8988T (cell line): ENCODE measurements at regions not wholly inside any gene's neighbourhood (a gene's known extent, or its start where the extent isn't known, plus 50 kb on each side); places are given as distances from the start of the nearest gene placed in this dataset.
"Not testable (repeated sequence)": the region's sequence is repeated elsewhere in the genome, so short reads cannot be mapped to it uniquely, and the experiment has no call there.

ENCODE experiments used
- DNase-seq: peaks from one replicate; pipeline ENCODE4 v3.0.0; 2011

DNA sequence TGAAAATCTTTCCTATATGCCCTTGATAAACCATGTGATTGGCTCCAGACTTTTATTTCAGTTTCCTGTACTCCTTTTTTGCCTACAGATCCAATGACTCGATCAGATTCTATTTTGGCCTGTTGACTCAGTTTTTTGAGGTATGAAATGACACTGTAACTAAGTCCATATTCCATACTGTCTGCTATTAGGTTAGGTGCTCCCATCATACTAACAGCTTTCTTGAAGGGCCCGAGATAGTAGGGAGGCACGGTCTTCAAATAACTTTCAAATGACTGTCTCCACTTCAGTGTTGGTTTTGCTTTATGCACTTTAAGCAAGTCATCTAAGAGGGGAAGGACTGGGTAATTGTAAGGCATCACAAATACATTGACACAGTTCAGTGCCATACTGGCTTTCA is 295.4 kb upstream of the DAB2 start:
- no peak for DNase-seq

DNA sequence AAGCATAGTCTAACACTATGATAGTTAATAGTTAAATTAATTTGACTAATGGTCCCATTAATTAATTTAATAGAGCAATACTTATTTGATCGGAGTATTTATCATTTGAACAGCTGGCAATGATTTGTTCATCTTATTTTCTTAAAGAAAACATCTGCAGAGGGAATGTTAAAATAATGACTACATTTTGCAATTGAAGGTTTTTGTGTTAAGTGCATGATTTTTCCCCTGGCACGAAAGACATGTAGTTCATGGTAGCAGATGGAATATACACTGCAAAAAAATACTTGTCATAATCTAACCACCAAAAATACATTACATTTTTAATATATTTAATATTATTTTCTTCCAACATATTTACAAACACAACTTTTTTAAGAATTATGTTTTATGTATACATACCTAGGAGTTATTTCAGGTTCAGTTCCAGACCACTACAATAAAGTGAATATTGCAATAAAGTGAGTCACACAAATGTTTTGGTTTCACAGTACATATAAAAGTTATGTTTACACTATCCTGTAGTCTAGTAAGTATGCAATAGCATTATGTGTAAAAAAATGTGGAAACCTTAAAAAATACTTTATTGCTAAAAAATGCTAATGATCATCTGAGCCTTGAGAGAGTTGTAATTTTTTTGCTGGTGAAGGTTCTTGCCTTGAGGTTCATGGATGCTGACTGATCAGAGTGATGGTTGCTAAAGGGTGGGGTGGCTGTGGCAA is 292.6 kb upstream of the DAB2 start:
- DNase-seq = no peak

DNA sequence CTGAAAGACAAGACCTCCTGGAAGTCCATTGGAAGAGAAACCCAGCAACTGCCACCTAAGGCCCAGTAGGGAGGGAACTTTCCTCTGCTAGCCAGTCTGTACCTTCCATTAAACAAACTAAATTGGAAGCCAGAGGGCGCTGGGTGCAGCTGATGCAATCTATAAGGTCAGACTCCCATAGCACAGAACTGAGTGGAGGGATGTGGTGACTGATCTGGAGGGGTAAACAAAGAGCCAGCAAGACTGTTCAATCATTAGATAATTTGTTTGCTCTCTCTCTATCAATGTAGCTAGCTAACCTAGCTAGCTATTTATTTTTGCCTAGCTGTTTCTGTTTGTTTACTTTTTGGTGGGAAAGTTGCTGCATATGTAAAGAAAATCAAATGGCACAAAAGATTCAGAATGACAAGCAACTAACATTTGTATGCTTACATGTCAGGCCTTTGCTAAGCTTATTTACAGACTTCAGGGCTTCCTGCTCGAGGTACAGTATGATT is 291.8 kb upstream of the DAB2 start:
- peak; percentile 40 for DNase-seq

DNA sequence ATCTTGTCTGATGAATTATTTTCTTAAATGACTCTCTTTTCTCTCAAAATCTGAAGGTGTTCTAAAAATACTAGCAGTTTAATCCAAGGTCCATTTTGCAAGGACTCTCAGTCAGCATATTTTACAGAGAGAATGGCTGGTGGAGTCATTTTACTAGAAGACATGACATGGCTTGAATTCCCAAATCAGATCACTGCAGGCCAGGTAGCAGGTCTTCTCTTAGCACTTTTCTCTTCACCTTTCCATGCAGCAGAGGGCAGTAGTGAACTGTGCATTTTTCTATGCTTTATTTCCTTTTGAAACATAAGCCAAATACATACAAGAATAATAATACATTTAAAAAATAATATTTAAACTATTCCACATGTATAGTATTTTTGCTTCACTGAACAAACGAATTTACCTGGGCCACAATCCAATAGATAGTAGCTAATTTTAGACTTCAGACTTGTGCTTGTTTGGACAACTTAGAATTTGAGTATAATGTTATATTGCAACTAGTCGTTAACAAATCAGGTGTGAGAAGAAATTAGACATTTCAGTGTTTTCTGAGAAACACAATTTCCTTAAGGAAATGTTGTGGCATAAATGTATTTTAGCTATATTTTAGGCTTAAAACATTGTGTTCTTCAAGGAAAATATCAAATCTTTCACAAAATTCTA is 289.4 kb upstream of the DAB2 start:
- DNase-seq = no peak

DNA sequence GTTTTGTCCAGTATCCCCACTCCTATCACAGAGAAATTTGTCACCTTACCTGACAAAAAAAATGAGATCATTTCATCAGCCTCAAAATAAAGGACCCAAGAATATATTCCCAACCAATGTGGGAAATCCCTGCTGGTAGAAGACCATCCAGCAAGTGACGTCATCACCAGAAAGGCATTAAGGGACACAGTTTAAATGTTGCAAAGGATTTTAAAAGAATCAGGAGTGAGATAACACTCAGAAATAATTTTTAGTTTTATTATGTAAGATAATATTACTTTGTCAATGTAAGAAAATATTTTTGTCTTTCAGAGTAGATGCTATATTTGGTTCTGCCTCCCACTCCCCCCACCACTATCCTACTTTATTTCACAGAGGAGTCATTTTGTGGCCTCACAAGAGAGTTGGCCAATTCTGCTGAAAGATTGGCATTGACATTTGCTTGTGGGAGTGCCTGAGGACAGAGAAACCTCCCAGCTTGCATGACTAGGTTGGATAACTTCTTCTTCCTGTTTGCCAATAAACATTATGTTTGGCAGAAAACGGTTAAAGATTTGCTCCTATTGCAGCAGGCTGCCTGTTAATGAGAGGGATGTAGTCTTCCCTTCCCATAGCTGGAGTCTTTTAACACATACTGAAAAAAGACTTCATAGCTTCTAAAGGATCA is 288.6 kb upstream of the DAB2 start:
- DNase-seq = no peak

DNA sequence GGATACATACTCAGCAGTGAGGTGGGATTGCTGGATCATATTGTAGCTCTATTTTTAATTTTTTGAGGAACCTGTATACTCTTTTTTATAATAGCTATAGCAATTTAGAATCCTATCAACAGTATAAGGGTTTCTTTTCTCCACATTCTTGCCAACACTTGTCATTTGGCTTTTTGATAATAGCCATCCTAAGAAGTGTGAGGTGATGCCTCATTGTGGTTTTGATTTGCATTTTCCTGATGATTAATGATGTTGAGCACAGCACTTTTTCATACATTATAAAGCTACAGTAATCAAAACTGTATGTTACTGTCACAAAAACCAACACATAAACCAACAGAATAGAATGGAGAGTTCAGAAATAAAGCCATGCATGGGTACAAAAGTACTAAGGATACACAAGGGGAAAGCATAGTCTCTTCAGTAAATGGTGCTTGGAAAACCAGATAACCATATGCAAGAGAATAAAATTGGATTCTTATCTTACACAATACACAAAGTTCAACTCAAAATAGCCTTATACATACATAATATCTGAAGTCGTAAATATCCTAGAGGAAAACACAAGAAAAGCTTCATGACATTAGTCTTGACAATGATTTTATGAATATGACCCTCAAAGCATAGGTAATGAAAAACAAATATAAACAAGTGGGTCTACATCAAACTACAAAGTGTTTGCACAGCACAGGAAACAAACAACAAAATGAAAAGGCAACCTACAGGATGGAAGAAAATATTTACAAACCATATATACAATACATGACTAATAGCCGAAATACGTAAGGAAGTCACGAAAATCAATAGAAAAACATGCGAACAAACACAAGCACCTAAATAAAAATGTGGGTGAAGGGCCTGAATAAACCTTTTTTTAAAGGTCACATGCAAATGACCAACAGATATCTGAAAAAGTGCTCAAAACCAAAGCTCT is 287.8 kb upstream of the DAB2 start:
- no peak for DNase-seq

DNA sequence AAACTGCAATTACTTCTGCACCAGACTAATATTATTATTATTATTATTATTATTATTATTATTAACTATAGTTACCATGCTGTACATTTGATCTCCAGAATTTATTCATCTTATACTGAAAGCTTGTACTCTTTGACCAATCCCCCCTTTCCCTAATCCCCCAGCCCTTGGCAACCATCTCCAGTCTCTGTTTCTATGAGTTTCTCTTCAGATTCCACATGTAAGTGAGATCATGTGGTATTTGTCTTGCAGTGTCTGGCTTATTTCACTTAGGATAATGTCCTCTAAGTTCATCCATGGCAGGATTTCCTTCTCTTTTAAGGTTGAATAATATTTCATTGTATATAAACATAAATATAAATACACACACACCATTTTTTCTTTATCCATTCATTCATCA is 287.0 kb upstream of the DAB2 start:
- DNase-seq = no peak

DNA sequence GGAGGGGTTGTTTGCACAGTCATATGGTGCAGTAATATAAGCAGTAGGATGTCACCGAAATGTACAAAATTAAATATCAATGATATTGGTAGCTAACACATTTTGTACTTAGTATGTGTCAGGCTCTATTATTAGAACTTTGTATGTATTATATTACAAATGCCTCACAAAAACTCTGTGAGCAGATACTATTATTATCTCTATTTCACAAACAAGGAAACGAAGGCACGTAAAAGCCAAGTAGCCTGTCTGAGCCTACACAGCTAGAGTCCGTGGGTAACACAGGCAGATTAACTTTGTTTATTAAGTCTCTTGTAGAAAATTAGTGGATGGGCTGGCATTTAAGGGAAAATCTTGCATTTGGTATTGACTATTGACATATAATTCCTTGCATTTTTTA is 284.3 kb upstream of the DAB2 start:
- no peak for DNase-seq

DNA sequence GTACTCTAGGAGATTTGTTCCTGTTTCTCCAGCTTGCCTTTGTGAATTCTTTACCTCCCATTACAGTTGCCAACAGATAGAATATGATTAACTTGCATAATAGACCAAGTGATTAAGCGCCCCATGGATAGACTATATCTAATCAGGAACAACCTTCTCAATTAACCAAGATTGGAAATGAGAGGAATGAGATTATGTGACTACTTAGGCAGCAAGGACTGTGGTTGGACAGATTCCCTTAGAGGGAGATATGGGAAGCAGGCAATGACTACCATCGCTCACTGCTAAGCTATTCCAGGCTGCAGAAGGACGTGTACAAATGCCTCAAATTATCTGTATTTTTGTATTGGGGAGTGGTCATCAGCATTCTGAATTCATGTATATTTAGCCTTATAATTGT is 278.1 kb upstream of the DAB2 start:
- no peak for DNase-seq

DNA sequence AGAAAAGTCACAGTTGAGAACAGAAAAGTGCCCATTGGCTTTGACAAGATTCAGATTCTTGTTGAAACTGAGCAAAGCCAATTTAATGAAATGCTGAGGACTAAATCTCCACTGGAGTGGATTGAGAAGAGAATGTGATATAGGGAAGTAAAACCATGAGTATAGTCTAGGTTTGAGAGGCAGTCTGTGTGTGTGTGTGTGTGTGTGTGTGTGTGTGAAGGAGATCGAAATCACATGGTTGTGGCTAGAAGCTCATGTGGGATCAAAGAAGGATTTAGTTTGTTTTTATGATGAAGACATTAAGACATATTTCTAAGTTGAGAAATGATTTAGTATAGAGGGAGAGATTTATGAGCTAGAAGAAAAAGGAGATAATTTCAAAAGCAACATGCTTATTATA is 275.7 kb upstream of the DAB2 start:
- DNase-seq = no peak

DNA sequence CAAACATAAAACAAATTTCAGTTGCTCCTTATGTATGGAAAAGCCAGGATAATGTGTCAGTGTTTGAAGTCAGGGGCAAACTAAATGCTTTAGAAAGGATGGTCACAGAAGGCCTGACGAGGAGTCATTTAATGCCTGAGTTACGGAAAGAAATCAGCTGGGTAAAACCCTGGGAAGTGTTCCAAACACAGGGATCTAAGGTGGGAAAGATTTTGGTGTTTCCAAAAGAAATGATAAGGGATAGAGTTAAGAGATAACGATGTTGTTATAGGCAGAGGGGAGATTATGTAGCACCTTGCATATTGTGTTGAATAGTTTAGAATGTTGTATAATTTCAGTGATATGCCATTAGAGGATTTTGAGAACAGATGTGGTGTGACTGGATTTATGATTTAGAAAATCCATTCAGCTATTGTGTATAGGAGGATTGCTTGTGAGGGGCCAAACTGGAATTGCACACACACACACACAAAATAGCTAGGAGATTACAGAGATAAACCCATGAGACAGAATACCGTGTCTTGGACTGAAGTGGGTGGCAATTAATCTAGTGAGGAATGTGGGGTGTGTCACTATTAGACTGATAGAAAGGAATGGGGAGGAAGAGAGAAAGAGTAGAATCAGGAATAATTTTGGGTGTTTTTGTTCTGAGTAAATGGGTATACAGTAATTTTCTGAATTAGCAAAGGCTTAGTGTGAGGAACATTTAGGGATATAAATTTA is 274.2 kb upstream of the DAB2 start:
- DNase-seq = no peak

DNA sequence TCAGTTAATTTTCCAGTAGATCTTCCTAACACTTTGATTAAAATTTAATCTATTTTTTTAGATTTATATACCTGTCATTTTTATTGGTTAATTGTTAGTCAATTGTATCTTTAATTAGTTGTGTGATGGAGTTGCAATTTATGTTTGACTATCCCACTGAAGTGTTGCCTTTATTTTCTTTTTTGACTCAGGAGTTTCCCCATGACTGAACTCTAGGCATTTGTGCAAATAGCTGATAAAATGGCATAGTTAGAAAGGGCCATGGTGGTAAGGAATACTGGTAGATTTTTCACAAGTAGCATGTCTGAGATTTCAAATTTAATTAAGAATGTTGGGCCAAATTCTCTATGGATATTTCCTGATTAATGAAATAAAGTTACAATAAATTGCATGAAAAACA is 273.1 kb upstream of the DAB2 start:
- no peak for DNase-seq

DNA sequence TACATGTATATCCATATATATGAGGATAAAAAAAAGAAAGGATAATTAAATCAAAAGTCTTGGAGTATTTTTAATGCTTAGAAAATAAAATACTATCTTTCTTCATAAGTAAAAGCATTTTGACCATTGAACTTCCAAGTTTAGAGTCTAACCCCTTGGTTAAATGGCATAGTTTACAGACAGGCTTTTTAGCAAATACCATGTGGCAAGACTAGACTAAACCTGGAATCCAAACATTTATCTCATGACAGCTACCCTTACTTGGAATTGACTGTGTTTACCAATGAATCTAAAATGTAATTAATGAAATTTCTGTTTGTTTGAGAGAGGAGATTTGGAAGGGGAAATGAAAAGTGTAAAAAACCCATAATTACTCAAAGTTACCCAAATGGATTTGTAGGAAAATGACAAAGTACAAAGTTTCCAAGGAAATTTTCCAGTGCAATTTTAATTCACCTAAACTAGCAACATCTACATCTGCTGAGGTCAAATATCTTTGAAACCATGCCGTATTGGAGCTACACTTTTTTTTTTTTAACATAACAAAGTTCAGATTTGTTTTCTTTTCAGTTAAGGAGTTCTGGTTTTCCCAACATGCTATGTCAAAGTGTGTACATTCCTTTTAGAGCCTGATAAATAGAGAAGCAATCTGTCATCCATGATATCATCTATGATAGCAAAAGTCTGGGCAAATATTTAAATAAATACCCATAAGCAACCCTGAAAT is 272.1 kb upstream of the DAB2 start:
- no peak for DNase-seq

DNA sequence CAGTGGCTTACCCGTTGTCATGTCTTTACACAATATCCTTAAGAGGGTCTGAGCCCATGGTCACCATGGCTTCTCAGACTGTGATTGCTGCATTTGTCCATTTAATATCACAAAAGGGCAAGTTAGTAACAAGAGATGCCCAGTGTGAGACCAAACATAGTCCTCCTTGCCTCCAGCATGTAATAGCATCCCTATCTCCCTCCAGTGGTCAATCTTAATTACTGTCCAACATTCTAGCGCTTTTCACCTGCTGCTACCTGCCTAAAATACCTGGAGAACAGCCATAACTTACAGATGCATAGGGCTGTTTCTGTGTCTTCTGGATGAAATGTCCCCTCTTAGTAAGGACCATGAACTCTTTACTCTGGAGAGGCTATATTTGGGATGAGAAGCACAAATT is 267.2 kb upstream of the DAB2 start:
- DNase-seq = no peak

DNA sequence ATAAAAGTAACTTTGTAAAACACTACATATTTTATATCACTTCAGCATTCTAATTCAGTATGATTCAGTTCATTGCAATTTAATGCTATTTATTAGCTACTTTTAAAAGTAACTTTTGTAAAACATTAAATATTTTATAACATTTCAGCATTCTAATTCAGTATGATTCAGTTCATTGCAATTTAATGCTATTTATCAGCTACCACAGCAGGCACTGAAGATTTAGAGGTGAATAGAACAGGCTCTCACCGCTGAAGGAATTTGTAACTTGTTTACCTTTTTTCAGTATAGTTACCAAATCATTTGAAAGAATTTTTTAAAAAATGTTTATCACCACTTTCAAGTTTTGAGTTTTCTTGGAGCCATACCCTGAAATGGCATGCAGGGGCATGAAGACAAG is 266.4 kb upstream of the DAB2 start:
- DNase-seq = no peak

DNA sequence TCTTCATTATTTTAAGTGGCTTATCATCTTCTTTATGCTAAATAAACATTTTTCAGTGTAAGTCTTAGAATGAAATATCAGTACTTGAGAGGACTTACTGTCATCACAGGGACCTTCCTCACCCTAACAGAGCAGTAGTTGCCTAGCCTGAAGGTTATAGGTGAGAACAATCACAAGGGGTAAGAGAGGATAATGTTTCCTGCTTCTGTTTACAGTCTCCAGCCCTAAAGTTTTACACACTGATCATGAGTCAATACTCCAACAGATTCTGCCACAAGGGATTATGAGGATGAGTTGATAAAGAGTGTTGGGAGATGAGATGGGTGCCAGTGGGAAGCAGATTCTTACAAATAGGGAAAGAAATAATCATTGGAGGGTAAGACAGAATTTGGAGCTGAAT is 265.1 kb upstream of the DAB2 start:
- no peak for DNase-seq

DNA sequence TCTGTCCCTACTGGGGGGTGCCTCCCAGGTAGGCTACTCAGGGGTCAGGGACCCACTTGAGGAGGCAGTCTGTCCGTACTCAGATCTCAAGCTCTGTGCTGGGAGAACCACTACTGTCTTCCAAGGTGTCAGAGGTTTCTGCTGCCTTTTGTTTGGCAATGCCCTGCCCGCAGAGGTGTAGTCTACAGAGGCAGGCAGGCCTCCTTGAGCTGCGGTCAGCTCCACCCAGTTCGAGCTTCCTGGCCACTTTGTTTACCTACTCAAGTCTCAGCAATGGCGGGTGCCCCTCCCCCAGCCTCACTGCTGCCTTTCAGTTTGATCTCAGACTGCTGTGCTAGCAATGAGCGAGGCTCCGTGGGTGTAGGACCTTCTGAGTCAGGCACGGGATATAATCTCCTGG is 263.1 kb upstream of the DAB2 start:
- DNase-seq = not testable (repeated sequence)

DNA sequence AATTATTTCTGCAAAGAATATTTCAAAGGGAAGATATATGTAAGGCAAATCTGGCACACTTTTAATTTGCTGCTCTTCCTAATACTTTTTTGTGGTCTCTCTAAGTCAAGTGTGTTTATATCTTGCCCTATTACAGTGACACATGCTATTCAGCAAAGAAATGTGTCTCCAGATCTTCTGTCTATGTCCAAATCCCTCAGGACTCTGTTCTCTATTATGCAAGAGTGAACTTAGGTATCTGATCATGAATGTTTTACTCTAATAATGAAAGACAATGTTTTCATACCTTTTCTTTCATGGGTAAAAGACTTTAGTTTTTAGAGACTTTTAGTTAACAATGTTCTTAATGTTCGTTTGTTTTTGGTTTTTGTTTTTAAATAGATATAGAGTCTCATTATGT is 255.4 kb upstream of the DAB2 start:
- no peak for DNase-seq

DNA sequence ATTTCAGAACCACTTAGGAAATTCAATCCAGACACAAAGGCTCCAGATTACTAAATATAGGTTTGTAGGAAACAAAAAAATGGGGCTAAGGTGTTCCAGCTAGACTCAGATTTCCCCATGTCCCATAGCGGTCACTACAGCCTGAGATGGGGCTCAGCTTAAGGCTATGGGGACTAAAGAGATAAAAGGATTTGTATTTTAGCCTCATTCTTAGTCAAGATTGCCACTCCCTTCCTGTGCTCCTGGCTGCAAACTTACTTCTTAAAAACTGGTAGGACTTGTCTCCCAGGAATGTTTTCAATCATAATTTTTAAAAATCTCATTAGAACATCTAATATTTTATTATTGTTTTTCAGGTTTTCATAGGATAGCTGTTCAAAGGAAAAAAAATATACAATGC is 253.8 kb upstream of the DAB2 start:
- DNase-seq = no peak

DNA sequence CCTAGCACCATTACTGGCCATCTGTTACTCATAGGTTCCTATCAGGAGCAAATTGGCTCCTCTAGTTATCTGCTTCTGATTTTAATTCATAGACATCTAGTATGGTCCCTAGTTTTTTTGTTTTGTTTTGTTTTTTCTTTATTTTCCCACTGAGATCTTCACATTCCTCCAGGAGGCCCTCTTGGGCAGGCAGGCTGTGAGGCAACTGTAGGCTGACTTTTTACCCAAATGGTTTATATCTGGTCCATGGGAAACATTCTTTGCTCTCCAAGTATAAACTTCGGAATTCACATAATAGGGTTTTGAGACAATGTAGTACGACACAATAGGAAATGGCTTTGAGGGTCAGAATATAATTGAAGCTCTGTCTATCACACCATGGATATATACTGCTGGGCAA is 250.9 kb upstream of the DAB2 start:
- no peak for DNase-seq

DNA sequence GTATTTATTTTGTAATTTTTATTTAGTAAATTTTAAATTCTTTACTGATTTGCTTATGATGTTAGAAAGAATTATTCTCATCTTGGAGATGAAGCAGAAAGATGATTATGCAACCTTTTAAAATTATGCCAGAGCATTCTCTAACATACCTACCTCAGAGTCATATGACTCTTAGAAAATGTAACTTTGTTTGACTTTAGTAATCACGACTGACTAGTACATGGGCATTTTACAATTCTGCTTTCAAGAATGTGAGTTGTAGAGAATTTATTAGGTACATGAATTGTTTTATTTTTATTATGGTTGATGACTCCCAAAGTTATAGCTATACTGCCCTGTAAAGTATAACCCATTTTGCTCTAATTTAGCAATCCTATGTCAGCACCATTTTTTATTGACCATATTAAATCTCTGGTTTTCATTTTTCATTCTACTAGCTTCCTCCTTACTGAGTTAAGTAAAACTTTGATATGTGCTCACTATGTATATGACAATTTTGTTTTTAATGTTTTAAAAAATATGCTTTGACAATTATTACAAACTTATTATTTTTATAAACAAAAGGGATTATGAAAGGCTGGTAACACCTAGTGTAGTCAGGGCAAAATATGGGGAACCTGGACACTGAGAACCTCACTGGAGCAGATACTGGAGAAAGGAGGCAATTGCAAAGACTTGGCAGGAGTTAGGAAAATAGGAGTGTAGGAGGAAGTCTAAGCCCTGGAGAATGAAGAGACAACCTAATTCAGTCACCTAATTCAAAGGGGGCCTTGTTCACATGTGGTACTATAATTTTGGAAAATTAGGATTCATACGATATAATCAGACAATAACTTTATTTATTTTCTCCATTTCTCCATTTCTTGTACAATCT is 249.7 kb upstream of the DAB2 start:
- no peak for DNase-seq
